Keratinocyte (primary cell): ENCODE measurements at regions not wholly inside any gene's neighbourhood (a gene's known extent, or its start where the extent isn't known, plus 50 kb on each side); places are given as distances from the start of the nearest gene placed in this dataset.

ENCODE experiments used
- DNase-seq: peaks from one replicate; pipeline ENCODE4 v3.0.0-alpha.2; 2011; ENCODE audit warnings: low read depth, missing footprints, low spot score
- FAIRE-seq: peaks from 2 replicates; lab custom pipeline; 2011; peaks lifted over from hg19 to GRCh38; lab: Jason Lieb, UNC
- H2AFZ ChIP-seq: 2 replicates; pipeline ENCODE4 v1.6.0; 2012; ENCODE audit warnings: low read length, control low read depth, inconsistent platforms; ENCODE audit not compliant: control insufficient read depth
- H3K27ac ChIP-seq: 2 replicates; pipeline ENCODE4 v1.5.1; 2011; ENCODE audit warnings: low read length; ENCODE audit not compliant: control insufficient read depth, insufficient read depth
- H3K27me3 ChIP-seq: 3 replicates; pipeline ENCODE4 v1.6.0; 2011; ENCODE audit warnings: low read length; ENCODE audit not compliant: control insufficient read depth, insufficient read depth; ENCODE audit errors: extremely low read depth
- H3K36me3 ChIP-seq, 2 experiments: 2 replicates in 1 of 2; 3 replicates in 1 of 2; pipeline ENCODE4 v1.5.1; 2011; ENCODE audit warnings: low read length in 2 of 2, mild to moderate bottlenecking in 1 of 2; ENCODE audit not compliant: control insufficient read depth in 2 of 2, insufficient read depth in 2 of 2; ENCODE audit errors: extremely low read depth in 1 of 2
- H3K4me1 ChIP-seq: 3 replicates; pipeline ENCODE4 v1.5.1; 2011; ENCODE audit warnings: low read length; ENCODE audit not compliant: control insufficient read depth, insufficient read depth; ENCODE audit errors: extremely low read depth
- H3K4me2 ChIP-seq: 3 replicates; pipeline ENCODE4 v1.6.0; 2011; ENCODE audit warnings: low read depth, low read length; ENCODE audit not compliant: control insufficient read depth, insufficient read depth; ENCODE audit errors: extremely low read depth
- H3K4me3 ChIP-seq, 3 experiments: fragments of 200-600 bp in 1 of 3; sonication (generic) in 1 of 3; 2 replicates in 2 of 3; 3 replicates in 1 of 3; pipeline ENCODE4 v1.5.1; 2011 to 2016; ENCODE audit warnings: low read length in 3 of 3, mild to moderate bottlenecking in 3 of 3, control low read depth in 2 of 3, inconsistent platforms in 1 of 3, low read depth in 1 of 3, mixed read lengths in 1 of 3, mixed run types in 1 of 3, moderate library complexity in 1 of 3; ENCODE audit not compliant: control insufficient read depth in 2 of 3, insufficient read depth in 2 of 3; ENCODE audit errors: extremely low read depth in 1 of 3
- H3K79me2 ChIP-seq: 2 replicates; pipeline ENCODE4 v1.6.0; 2012; ENCODE audit warnings: low read length; ENCODE audit not compliant: control insufficient read depth, insufficient read depth
- H3K9ac ChIP-seq: 3 replicates; pipeline ENCODE4 v1.6.0; 2011; ENCODE audit warnings: low read length; ENCODE audit not compliant: control insufficient read depth, insufficient read depth; ENCODE audit errors: extremely low read depth
- H3K9me1 ChIP-seq: 3 replicates; pipeline ENCODE4 v1.6.0; 2011; ENCODE audit warnings: low read length; ENCODE audit not compliant: control insufficient read depth, insufficient read depth; ENCODE audit errors: extremely low read depth
- H3K9me3 ChIP-seq: 2 replicates; pipeline ENCODE4 v1.5.1; 2012; ENCODE audit warnings: low read depth, low read length; ENCODE audit not compliant: control insufficient read depth
- H4K20me1 ChIP-seq: 3 replicates; pipeline ENCODE4 v1.6.0; 2011; ENCODE audit warnings: low read length; ENCODE audit not compliant: control insufficient read depth, insufficient read depth; ENCODE audit errors: extremely low read depth
- CTCF ChIP-seq, 3 experiments: IDR thresholded peaks in 1 of 3; conservative IDR thresholded peaks in 1 of 3; optimal IDR thresholded peaks in 1 of 3; 2 replicates in 2 of 3; 3 replicates in 1 of 3; pipeline versions ENCODE3 to v1.5.1; 2011; ENCODE audit warnings: low read length in 3 of 3, mild to moderate bottlenecking in 3 of 3, moderate library complexity in 2 of 3, control low read depth in 1 of 3, inconsistent platforms in 1 of 3; ENCODE audit not compliant: insufficient read depth in 2 of 3; ENCODE audit errors: extremely low read depth in 1 of 3
- EZH2 ChIP-seq: IDR thresholded peaks from one replicate; pipeline ENCODE4 v1.6.1; 2012; ENCODE audit warnings: inconsistent platforms, mild to moderate bottlenecking, low read length, moderate library complexity
- dilution Hi-C: fragments of 300-500 bp; cut with MboI; formaldehyde crosslinking; loops from one replicate; pipeline ENCODE4 v1.7.0; 2020; ENCODE audit warnings: low sequenced_read_pairs; ENCODE audit not compliant: extremely low pct_ligation_motif_present

GRCh38 chr1:215345766-215346165 is 221.3 kb upstream of the KCTD3 start:
- DNase-seq (no peak), FAIRE-seq (no peak)
- no peaks in the 10 kb centered on the region for H3K36me3 ChIP-seq
- no peaks in the 10 kb centered on the region for H3K4me1 ChIP-seq
- H3K4me3 ChIP-seq, result no peak overlapping the region
- no peaks in the 10 kb centered on the region for H3K9me1 ChIP-seq
- dilution Hi-C loops, result no loop called here
- no peaks in the 10 kb centered on the region for H3K9me3 ChIP-seq
- no peaks in the 10 kb centered on the region for H3K79me2 ChIP-seq
- H2AFZ ChIP-seq, result no peak overlapping the region
- H3K9ac ChIP-seq, result no peak overlapping the region
- H3K27ac ChIP-seq, result no peak overlapping the region
- no peaks in the 10 kb centered on the region for H3K27me3 ChIP-seq
- TF ChIP-seq EZH2 (no peak), CTCF (optimal IDR thresholded peaks at IDR 0.05 in 1 of 3, IDR thresholded peaks at IDR 0.05 in 1 of 3, conservative IDR thresholded peaks at IDR 0.05 in 1 of 3; ENCODE audit: extremely low read depth in 1 of 3, insufficient read depth in 2 of 3, low read length in 3 of 3) (no peak)
- no peak overlapping the region for H3K4me2 ChIP-seq
- H4K20me1 ChIP-seq, result no peaks in the 10 kb centered on the region

- H3K4me3 ChIP-seq, result no peak overlapping the region
- no peaks in the 10 kb centered on the region for H3K9me3 ChIP-seq
- no peaks in the 10 kb centered on the region for H3K79me2 ChIP-seq
- DNase-seq (no peak), FAIRE-seq (no peak)
- no peak overlapping the region for H3K9ac ChIP-seq
- no peak overlapping the region for H2AFZ ChIP-seq
- no peaks in the 10 kb centered on the region for H3K4me1 ChIP-seq
- H3K36me3 ChIP-seq, result no peaks in the 10 kb centered on the region
- no peak overlapping the region for H3K27ac ChIP-seq
- TF ChIP-seq CTCF (optimal IDR thresholded peaks at IDR 0.05 in 1 of 3, IDR thresholded peaks at IDR 0.05 in 1 of 3, conservative IDR thresholded peaks at IDR 0.05 in 1 of 3; ENCODE audit: extremely low read depth in 1 of 3, insufficient read depth in 2 of 3, low read length in 3 of 3) (no peak), EZH2 (no peak)
- no peak overlapping the region for H3K4me2 ChIP-seq
- no peaks in the 10 kb centered on the region for H3K27me3 ChIP-seq
- H3K9me1 ChIP-seq, result no peaks in the 10 kb centered on the region
- H4K20me1 ChIP-seq, result no peaks in the 10 kb centered on the region
- dilution Hi-C loops, result no loop called here
These were observed 209.2 kb upstream of the KCTD3 start for GRCh38 chr1:215357901-215358300.
